Tibial artery (tissue), 4 donors: ENCODE measurements at regions not wholly inside any gene's neighbourhood (a gene's known extent, or its start where the extent isn't known, plus 50 kb on each side); places are given as distances from the start of the nearest gene placed in this dataset.

Source experiments
- DNase-seq, 2 donors: peaks; one replicate each; pipeline ENCODE4 v3.0.0-alpha.2; 2019
- H3K27ac ChIP-seq, 2 donors: fragments of 200-600 bp; sonication (generic) in 1 of 2; 1 replicate in 1 of 2; 2 replicates in 1 of 2; pipeline ENCODE4 v1.5.1; 2018 to 2019; ENCODE audit warnings: mild to moderate bottlenecking in 1 of 2
- H3K27me3 ChIP-seq, 2 donors: fragments of 200-600 bp; sonication (generic) in 1 of 2; one replicate each; pipeline versions ENCODE4 v1.5.1 to v1.6.0; 2016 to 2019
- H3K36me3 ChIP-seq, 3 donors: fragments of 200-600 bp; sonication (generic) in 2 of 3; one replicate each; pipeline ENCODE4 v1.5.1; 2016 to 2019; ENCODE audit warnings: mild to moderate bottlenecking in 2 of 3
- H3K4me1 ChIP-seq, 4 donors: fragments of 200-600 bp; sonication (generic) in 2 of 4; 1 replicate in 3 of 4; 2 replicates in 1 of 4; pipeline ENCODE4 v1.5.1; 2016 to 2019
- H3K4me3 ChIP-seq, 2 donors: fragments of 200-600 bp; sonication (generic) in 1 of 2; 1 replicate in 1 of 2; 2 replicates in 1 of 2; pipeline ENCODE4 v1.5.1; 2018 to 2019; ENCODE audit warnings: mild to moderate bottlenecking in 2 of 2
- H3K9me3 ChIP-seq, 3 donors: fragments of 200-600 bp; sonication (generic) in 1 of 3; one replicate each; pipeline ENCODE4 v1.5.1; 2016 to 2019
- intact Hi-C: fragments of 100-400 bp; cut with DNase I; formaldehyde crosslinking; loops from one replicate; pipeline ENCODE4 v1.15.0; 2023; ENCODE audit warnings: low total_unique reads
- TF ChIP-seq, protein P1 (sequence below), 2 experiments: fragments of 200-600 bp in 1 of 2; fragments of 450-650 bp in 1 of 2; IDR thresholded peaks; one replicate each; pipeline ENCODE4 v1.5.1; 2017 to 2019; ENCODE audit warnings: antibody characterized with exemption in 2 of 2, mild to moderate bottlenecking in 1 of 2, moderate library complexity in 1 of 2

DNA sequence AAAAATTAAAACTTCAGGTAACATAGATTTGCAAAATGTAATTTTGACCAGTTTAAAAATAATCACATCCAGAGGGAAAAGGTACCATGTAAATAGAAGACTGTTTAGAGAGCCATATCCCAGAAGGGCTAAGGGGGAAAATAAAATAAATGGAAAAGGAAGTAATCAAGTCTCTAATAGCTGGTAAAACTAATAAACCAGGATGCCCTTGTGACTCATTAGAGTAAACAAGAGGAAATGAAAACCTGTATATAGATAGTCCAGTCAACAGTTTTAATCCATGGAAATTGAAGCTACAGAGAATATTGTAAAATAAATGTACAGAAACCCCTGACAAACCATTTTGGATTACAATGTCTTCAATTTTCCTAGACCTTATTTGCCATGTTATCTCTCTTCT, 698.0 kb upstream of the RGS18 start:
- intact Hi-C loops, result no loop called here
- H3K27ac ChIP-seq, result no peak overlapping the region
- H3K36me3 ChIP-seq, result no peaks in the 10 kb centered on the region
- no peaks in the 10 kb centered on the region for H3K27me3 ChIP-seq
- TF ChIP-seq, protein P1, sequence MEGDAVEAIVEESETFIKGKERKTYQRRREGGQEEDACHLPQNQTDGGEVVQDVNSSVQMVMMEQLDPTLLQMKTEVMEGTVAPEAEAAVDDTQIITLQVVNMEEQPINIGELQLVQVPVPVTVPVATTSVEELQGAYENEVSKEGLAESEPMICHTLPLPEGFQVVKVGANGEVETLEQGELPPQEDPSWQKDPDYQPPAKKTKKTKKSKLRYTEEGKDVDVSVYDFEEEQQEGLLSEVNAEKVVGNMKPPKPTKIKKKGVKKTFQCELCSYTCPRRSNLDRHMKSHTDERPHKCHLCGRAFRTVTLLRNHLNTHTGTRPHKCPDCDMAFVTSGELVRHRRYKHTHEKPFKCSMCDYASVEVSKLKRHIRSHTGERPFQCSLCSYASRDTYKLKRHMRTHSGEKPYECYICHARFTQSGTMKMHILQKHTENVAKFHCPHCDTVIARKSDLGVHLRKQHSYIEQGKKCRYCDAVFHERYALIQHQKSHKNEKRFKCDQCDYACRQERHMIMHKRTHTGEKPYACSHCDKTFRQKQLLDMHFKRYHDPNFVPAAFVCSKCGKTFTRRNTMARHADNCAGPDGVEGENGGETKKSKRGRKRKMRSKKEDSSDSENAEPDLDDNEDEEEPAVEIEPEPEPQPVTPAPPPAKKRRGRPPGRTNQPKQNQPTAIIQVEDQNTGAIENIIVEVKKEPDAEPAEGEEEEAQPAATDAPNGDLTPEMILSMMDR (IDR thresholded peaks at IDR 0.05), result no peak
- no peak overlapping the region for H3K4me3 ChIP-seq
- H3K9me3 ChIP-seq, result no peaks in the 10 kb centered on the region
- DNase-seq, result no peak
- H3K4me1 ChIP-seq, result no peaks in the 10 kb centered on the region

DNA sequence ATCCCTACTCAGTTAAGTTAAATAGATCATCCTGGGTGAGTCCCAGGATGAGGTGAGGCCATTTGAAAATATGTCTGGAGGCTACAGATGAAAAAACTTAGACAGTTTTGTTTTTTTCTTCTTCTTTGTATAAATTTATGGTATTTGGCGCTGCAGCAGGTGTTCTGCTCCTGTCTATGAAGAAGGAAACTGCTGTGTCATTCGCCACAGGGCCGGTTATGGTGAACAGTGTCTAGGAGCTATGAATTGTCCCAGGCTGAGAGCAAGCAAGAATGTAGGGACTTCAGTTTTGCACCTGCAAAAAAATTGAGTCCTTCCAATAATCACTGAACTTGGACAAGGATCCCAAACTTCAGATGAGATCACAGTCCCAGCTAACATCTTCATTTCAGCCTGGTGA, 674.3 kb upstream of the RGS18 start:
- Histone ChIP-seq H3K36me3 (no peaks in the 10 kb centered on the region), H3K27ac (no peak overlapping the region), H3K27me3 (no peaks in the 10 kb centered on the region), H3K4me3 (no peak overlapping the region), H3K4me1 (no peaks in the 10 kb centered on the region), H3K9me3 (peaks cover 0 to 9% (median 0%) of the 10 kb centered on the region in 3 donors)
- intact Hi-C loops, result no loop called here
- DNase-seq, result no peak
- TF ChIP-seq, protein P1 (IDR thresholded peaks at IDR 0.05), result no peak

DNA sequence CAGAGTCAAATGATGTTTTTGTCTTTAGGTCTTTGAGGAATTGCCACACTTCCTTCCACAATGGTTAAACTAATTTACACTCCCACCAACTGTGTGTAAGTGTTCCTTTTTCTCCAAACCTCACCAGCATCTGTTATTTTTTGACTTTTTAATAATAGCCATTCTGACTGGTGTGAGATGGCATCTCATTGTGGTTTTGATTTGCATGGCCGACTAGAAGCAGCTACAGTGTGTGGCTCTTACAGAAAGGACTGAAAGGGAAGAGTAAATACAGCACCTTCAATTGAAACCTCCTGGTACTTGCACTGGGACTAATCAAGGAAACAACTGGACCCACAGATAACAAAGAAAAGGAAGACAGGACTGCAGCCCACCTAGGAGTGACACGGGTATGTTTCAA, 668.0 kb upstream of the RGS18 start:
- H3K4me1 ChIP-seq, result no peaks in the 10 kb centered on the region
- H3K27me3 ChIP-seq, result no peaks in the 10 kb centered on the region
- peaks cover 0 to 7% (median 0%) of the 10 kb centered on the region in 3 donors for H3K9me3 ChIP-seq
- H3K36me3 ChIP-seq, result no peaks in the 10 kb centered on the region
- no peak for DNase-seq
- H3K4me3 ChIP-seq, result no peak overlapping the region
- TF ChIP-seq, protein P1 (IDR thresholded peaks at IDR 0.05), result no peak
- H3K27ac ChIP-seq, result no peak overlapping the region
- intact Hi-C loops, result no loop called here

GRCh38 chr1:191495040-191495439, 663.2 kb upstream of the RGS18 start:
- no peak for DNase-seq
- no peak overlapping the region for H3K27ac ChIP-seq
- H3K9me3 ChIP-seq, result no peaks in the 10 kb centered on the region
- H3K36me3 ChIP-seq, result no peaks in the 10 kb centered on the region
- intact Hi-C loops, result no loop called here
- H3K4me1 ChIP-seq, result no peaks in the 10 kb centered on the region
- TF ChIP-seq, protein P1 (IDR thresholded peaks at IDR 0.05), result no peak
- H3K4me3 ChIP-seq, result no peak overlapping the region
- H3K27me3 ChIP-seq, result no peaks in the 10 kb centered on the region

DNA sequence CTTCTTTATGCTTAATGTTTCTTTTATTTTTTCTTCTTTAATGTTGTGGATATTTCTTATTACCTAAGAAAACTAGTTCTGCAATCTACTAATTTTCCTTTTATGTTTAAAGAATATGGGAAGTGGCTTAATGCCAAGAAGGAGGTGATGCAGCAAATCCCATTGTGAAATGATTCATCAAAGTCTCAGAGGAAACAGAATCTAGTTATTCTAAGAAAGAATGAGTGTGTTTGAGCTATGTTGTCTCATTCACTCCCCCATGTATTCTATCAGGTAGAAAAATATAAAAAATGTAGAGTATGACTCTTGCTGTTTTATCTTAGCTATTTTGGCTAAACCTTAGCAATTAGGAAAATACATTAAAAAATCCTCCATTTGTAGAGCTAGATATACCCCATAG, 659.9 kb upstream of the RGS18 start:
- H3K27ac ChIP-seq, result no peak overlapping the region
- intact Hi-C loops, result no loop called here
- no peak for DNase-seq
- H3K4me3 ChIP-seq, result no peak overlapping the region
- TF ChIP-seq, protein P1 (IDR thresholded peaks at IDR 0.05), result no peak
- no peaks in the 10 kb centered on the region for H3K36me3 ChIP-seq
- H3K27me3 ChIP-seq, result no peaks in the 10 kb centered on the region
- no peaks in the 10 kb centered on the region for H3K4me1 ChIP-seq
- no peaks in the 10 kb centered on the region for H3K9me3 ChIP-seq

GRCh38 chr1:191498825-191499224, 659.4 kb upstream of the RGS18 start:
- Histone ChIP-seq H3K27ac (no peak overlapping the region), H3K4me1 (no peaks in the 10 kb centered on the region), H3K36me3 (no peaks in the 10 kb centered on the region), H3K27me3 (no peaks in the 10 kb centered on the region), H3K4me3 (no peak overlapping the region), H3K9me3 (no peaks in the 10 kb centered on the region)
- no peak for DNase-seq
- TF ChIP-seq, protein P1 (IDR thresholded peaks at IDR 0.05), result no peak
- intact Hi-C loops, result no loop called here
